Right kidney (tissue), 1 donor: ENCODE measurements at regions not wholly inside any gene's neighbourhood (a gene's known extent, or its start where the extent isn't known, plus 50 kb on each side); places are given as distances from the start of the nearest gene placed in this dataset.

Experiments used
- DNase-seq: peaks from one replicate; pipeline ENCODE4 v3.0.0-alpha.2; 2016

GRCh38 chr20:41951615-41952014 is 333.4 kb upstream of the CHD6 start:
- no peak for DNase-seq

DNA sequence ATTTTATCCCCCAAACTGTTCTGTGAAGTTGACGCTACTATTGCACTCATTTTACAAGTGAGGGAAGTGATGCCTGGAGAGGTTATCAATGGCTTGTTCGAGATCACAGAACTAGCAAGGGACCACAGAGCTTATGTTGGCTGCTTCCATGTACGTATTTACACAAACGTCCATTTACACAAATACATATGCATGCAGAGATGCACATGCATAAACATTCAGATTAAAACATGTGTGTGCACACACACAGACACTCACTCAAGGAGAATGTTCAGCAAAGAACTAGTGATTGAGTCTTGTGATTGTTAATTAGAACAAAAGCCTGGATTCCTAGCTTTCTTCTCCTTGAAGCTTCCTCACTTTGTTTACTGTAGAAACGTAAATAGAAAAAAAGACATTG is 321.5 kb upstream of the CHD6 start:
- no peak for DNase-seq

- peak; percentile 15 for DNase-seq
These were observed 320.2 kb upstream of the CHD6 start for GRCh38 chr20:41938353-41938752.

DNA sequence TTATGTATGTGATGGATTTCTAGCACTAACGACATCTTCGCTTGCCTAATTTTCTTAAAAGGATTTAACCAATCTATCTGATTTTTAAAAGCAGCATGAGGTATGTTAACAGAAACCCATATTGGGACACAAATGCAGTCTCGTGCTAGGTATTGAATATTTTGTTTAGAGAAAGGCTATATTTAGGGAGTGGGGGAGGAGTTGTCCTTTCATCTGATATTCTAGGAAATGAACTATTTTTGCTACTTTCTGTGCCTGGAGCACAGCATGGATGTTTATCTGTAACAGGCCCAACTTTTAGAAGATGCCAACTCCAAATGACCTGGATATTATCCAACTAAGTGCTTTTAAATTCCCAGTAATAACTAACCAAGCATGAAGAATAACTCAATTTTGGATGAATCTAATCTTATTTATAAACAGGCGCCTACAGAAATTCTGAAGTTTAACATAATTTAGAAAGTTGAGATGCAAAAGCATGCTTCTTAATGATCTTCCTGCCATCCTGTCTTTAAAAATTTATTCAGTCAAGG is 317.1 kb upstream of the CHD6 start:
- no peak for DNase-seq

GRCh38 chr20:41932431-41932830 is 314.3 kb upstream of the CHD6 start:
- DNase-seq: no peak

DNA sequence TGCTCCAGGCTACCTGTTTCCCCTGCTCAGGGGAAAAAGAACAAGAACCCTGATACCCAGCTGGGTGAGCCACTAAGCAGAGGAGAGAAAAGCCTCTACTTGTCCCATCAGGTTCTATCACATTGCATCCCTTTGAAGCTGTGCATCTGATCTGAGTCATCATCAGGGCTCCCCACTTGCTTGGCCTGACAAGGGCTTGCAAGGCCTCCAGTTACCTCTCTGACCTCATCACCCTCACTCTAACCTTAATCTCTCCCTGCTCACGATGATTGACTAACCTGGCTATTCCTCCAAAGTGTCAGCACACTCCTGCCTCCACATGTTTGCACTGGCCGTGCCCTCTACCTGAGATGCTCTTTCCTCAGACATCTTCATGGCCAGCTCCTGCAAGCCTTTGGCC is 309.5 kb upstream of the CHD6 start:
- no peak for DNase-seq

DNA sequence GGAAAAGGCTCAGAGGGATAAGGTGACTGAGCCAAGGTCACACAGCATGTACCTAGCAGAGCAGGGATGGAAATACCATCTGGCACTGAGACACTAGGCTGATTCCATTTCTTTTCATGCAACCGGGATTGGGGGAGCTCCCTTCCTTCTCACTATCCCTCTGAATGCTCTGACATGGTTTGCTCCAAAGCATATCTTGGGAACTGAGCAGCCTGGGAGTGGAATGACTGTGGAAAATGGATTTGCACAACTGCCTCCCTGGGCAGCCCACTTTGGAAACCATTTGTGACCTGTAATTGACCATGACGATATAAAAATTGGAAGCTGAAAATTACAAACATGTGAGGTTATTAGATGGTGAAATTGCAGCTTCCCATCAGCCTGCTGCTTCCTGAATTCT is 309.0 kb upstream of the CHD6 start:
- DNase-seq: no peak

- no peak for DNase-seq
These were observed 307.3 kb upstream of the CHD6 start for GRCh38 chr20:41925476-41925875.

DNA sequence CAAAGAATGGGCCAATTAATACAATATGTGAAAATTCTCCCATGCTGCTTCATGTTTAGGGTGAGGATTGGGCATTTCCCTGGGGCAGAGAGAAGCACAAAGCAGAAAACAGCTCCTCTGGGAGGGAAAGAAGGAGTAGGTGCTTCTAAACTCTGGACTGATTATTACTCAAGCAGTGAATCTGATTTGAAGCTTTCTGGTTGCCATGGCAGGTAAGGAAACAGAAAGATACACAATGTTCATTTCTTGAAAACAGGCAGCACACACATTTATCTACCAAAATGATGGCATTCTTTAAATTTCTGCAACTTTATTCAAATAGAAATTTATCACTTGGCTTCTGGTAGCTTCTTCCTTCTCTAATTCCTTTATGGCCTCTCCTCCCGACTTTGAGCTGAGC is 305.4 kb upstream of the CHD6 start:
- DNase-seq: no peak

DNA sequence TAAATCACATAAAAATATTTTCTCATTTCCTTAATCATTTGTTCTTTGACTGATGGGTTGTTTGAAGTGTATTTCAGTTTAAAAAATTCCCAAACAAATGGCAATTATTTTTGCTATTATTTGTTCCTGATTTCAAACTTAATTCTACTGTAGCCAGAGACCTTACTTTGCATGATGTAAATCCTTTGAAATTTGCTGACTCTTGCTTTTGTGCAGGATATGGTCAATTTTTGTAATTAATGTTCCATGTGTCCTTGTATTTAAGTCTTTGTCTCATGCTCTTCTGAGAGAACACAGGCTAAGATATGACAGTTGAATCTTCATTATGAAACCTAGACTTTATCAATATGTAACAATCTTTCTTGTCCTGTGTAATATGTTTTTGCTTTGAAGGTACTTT is 295.0 kb upstream of the CHD6 start:
- no peak for DNase-seq

DNA sequence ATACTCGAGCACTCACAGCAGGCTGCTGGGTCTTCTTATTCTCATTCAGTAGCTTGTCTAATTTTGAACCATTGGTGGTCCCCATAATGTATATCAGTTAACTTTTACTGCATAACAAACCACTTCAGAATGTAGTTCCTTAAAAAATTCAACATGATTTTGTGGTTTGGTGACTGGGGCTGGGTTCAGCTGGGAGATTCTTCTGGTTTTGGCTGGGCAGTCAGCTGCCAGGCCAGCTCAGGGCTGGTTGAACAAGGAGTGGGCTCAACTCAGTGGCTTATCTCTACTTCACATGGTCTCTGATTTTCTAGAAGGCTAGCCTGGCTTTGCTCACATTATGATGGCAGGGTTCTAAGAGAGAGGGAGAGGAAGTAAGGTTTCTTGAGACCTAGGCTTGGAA is 292.4 kb upstream of the CHD6 start:
- DNase-seq: no peak

DNA sequence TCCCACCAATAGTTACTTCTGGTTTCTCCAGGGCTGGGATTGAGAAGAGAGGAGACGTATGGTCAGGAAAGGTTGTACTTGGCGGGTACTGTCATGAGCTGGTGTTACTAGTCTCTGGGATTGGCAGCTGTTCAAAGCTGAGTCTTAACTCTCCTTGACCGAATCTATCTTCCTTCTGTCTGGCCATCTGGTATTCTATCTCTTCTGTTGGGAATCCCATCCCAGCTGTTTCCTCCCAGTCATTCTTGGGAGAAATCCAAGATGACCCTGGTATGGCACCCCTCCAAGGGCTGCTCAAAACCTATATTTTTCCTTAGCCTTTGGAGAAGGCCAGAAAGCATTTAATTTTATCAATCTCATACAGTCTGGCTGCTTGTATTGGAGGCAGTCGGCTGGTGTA is 287.0 kb upstream of the CHD6 start:
- peak; percentile 8 for DNase-seq

- DNase-seq: peak; percentile 7
These were observed 285.4 kb upstream of the CHD6 start for GRCh38 chr20:41903586-41903985.

- no peak for DNase-seq
These were observed 284.2 kb upstream of the CHD6 start for GRCh38 chr20:41902346-41902745.

DNA sequence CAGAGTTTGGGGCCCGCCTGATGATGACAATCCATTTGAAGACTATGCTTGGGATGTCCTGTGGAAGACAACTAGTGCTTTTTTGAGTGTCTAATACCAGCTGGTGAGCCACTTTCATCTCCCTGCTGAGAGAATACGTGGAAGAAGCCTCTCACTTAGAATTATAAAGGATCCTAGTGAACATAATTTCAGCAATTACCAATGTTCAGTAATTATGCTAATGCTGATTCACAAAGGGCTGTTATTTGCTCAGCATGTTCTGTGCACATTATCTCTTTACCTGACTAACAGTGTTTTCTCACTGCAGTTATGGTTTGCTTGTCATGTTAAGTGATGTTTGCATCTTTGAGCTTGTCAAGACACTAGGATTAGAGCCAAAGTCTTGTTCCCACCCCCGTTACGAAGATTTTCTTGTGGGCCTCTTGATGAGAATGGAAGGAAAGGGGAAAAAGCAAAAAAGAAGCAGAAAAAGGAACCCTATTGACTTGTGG is 282.1 kb upstream of the CHD6 start:
- DNase-seq: no peak

DNA sequence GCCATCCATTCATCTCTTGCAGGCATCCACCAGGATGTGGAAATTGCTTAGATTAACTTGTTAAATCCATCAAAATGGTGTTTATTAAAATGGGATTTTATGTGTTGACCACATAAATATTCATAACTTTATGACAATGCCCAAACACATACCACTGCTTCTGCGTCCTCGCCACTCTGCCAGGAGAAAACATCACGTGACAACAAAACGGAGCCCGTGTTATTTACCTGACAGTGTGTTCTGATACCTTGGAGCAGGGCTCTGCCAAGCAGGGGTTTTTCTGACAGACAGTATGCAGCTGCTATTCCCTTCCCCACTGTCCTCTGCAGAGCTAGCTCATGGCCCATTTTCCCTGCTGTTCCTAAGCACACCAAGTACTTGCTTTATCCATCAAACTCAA is 279.5 kb upstream of the CHD6 start:
- DNase-seq: no peak

- DNase-seq: no peak
These were observed 277.3 kb upstream of the CHD6 start for GRCh38 chr20:41895241-41896032.

GRCh38 chr20:41894255-41894963 is 276.2 kb upstream of the CHD6 start:
- DNase-seq: no peak

DNA sequence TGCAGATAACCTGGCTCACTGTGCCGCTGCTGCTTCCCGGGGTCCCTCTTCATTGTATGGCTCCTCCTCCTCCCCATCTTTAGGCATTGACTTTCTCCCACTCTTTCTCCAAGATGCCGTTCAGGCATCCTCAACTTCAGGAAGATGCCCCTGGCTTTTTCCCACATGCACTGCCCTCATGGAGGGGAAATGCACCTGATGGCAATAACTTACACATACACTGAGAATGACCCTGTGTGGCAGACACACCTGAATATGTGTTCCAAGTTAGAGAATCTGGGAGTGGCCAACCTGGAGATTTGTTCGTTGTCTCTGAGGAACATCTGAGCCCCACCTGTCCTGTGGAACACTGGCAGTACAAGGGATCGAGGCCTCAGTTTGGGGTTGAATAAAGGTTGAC is 273.9 kb upstream of the CHD6 start:
- DNase-seq: no peak

DNA sequence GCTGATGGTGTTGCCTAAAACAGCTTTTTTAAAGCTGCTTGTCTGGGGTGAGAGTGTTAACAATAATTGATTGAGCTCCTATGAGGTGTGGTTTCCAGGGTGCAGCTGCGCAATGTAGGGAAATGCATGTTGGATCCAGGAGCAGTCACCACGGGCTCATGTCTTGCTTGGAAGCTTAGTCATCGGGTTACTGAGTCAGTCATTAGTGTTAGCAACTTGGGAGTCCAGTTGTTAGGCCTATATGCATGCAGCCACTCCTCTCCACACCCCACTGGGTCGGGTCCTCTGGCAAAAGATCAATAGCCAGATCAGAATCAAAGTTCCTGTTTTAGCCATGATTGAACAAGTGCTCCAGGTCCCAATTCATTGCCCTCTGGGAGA is 271.7 kb upstream of the CHD6 start:
- DNase-seq: no peak

- DNase-seq: no peak
These were observed 271.1 kb upstream of the CHD6 start for GRCh38 chr20:41889126-41889843.

- no peak for DNase-seq
These were observed 270.3 kb upstream of the CHD6 start for GRCh38 chr20:41888434-41888833.

DNA sequence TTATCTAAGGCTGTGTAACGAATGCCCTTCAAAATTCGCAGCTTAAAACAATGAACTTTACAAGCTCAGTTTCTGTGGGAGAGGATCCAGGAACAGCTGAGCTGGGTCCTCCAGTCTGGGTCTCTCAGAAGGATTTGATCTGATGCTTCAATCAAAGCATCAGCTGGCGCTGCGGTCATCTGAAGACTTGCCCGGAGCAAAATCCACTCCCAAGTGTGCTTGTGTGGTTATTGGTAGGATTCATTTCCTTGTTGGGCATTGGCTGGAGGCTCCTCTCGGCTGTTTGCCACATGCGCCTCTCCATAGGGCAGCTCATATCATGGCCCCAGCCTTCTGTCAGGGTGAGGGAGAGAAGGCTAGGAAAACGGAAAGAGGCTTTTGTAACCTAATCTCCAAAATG is 269.3 kb upstream of the CHD6 start:
- DNase-seq: no peak
